HG03175 (cell line): ENCODE measurements at regions not wholly inside any gene's neighbourhood (a gene's known extent, or its start where the extent isn't known, plus 50 kb on each side); places are given as distances from the start of the nearest gene placed in this dataset.

Experiments used
- ATAC-seq: cut with Tn5 transposase; IDR thresholded peaks from one replicate; pipeline ENCODE4 v1.9.1; 2021; ENCODE audit warnings: mild to moderate bottlenecking, moderate library complexity; ENCODE audit not compliant: unreplicated experiment

GRCh38 chr12:89948271-89949175, 239.9 kb upstream of the ATP2B1 start:
- ATAC-seq = no peak

- no peak for ATAC-seq
Observed at GRCh38 chr12:89947437-89948270, 239.0 kb upstream of the ATP2B1 start.

- no peak for ATAC-seq
Observed at GRCh38 chr12:89946518-89947135, 238.0 kb upstream of the ATP2B1 start.

- ATAC-seq = no peak
Observed at GRCh38 chr12:89945123-89945522, 236.5 kb upstream of the ATP2B1 start.

GRCh38 chr12:89943463-89943862, 234.8 kb upstream of the ATP2B1 start:
- ATAC-seq = no peak

- ATAC-seq = no peak
Observed at GRCh38 chr12:89941436-89941835, 232.8 kb upstream of the ATP2B1 start.

GRCh38 chr12:89939522-89940215, 231.0 kb upstream of the ATP2B1 start:
- no peak for ATAC-seq

GRCh38 chr12:89936631-89937030, 228.0 kb upstream of the ATP2B1 start:
- ATAC-seq = no peak

- peak; percentile 72 for ATAC-seq
Observed at GRCh38 chr12:89935850-89936249, 227.2 kb upstream of the ATP2B1 start.

- no peak for ATAC-seq
Observed at GRCh38 chr12:89933911-89934310, 225.3 kb upstream of the ATP2B1 start.

- ATAC-seq = no peak
Observed at GRCh38 chr12:89932954-89933353, 224.3 kb upstream of the ATP2B1 start.

- no peak for ATAC-seq
Observed at GRCh38 chr12:89928467-89928866, 219.8 kb upstream of the ATP2B1 start.

GRCh38 chr12:89927226-89927698, 218.6 kb upstream of the ATP2B1 start:
- ATAC-seq = peak; percentile 98

GRCh38 chr12:89924191-89924590, 215.6 kb upstream of the ATP2B1 start:
- ATAC-seq = no peak

- ATAC-seq = no peak
Observed at GRCh38 chr12:89923091-89923490, 214.5 kb upstream of the ATP2B1 start.

GRCh38 chr12:89920866-89921265, 212.2 kb upstream of the ATP2B1 start:
- ATAC-seq = no peak

GRCh38 chr12:89919241-89919906, 210.7 kb upstream of the ATP2B1 start:
- ATAC-seq = no peak

- no peak for ATAC-seq
Observed at GRCh38 chr12:89918172-89918846, 209.7 kb upstream of the ATP2B1 start.

GRCh38 chr12:89909753-89910152, 201.1 kb upstream of the ATP2B1 start:
- ATAC-seq = no peak

GRCh38 chr12:89907659-89908058, 199.0 kb upstream of the ATP2B1 start:
- ATAC-seq = no peak
